ENCODE measurements at regions not wholly inside any gene's neighbourhood (a gene's known extent, or its start where the extent isn't known, plus 50 kb on each side); places are given as distances from the start of the nearest gene placed in this dataset.

DNA sequence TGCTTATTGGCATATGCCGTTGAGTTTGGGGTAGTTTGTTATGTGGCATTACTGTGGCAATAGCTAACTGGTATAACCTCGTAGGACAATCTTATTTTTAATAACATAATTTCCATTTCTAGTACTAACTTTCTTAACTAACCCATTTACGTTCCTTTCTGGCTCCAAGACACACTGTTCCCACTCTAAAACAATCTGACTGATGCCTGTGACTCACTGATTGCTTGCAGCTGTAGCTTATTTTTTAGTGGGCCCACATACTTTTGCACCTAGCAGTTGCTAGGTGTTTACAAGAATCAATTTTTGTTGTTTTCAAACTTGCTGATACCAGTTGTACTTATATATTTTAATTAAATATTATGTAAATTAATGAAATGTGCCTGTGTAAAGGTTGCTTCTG lies 52.2 kb downstream of the FAT3 start:
- ChIA-PET POLR2A (no interaction called here), CTCF (interaction anchor here (1.0 kb wide), 1 partner anchor 19 kb away, joined by 3 read pairs; no protein-coding TSS in a partner anchor)
- no peak for DNase-seq (ENCODE audit: low read depth, low spot score)
- no peak overlapping the region for H3K4me3 ChIP-seq (ENCODE audit: low read depth, low read length)
- TF ChIP-seq, protein P1, sequence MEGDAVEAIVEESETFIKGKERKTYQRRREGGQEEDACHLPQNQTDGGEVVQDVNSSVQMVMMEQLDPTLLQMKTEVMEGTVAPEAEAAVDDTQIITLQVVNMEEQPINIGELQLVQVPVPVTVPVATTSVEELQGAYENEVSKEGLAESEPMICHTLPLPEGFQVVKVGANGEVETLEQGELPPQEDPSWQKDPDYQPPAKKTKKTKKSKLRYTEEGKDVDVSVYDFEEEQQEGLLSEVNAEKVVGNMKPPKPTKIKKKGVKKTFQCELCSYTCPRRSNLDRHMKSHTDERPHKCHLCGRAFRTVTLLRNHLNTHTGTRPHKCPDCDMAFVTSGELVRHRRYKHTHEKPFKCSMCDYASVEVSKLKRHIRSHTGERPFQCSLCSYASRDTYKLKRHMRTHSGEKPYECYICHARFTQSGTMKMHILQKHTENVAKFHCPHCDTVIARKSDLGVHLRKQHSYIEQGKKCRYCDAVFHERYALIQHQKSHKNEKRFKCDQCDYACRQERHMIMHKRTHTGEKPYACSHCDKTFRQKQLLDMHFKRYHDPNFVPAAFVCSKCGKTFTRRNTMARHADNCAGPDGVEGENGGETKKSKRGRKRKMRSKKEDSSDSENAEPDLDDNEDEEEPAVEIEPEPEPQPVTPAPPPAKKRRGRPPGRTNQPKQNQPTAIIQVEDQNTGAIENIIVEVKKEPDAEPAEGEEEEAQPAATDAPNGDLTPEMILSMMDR (IDR thresholded peaks at IDR 0.05; ENCODE audit: insufficient read depth, low read length, missing control alignments): no peak

DNA sequence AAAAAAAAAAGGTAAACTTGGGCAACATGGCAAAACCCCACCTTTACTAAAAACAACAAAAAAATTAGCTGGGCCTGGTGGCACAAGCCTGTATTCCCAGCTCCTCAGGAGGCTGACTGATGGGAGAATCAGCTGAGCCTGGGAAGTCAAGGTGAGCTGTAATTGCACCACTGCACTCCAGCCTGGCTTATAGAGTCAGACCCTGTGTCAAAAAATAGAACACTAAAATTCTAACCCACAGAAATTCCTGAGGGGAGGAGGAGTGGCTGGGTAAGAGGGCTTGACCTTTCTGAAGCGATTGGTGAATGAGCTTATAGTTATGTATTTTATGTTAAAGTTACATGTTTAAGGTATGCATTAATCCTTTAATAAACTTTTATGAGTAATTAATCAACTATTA lies 53.3 kb downstream of the FAT3 start:
- CTCF ChIA-PET: interaction anchor here (1.0 to 1.5 kb wide), 2 partner anchors 9 to 19 kb away, joined by 3 read pairs; no protein-coding TSS in a partner anchor
- no peak overlapping the region for H3K4me3 ChIP-seq (ENCODE audit: low read depth, low read length)
- TF ChIP-seq, protein P1 (IDR thresholded peaks at IDR 0.05; ENCODE audit: insufficient read depth, low read length, missing control alignments): no peak
- no peak for DNase-seq (ENCODE audit: low read depth, low spot score)
- POLR2A ChIA-PET: no interaction called here

DNA sequence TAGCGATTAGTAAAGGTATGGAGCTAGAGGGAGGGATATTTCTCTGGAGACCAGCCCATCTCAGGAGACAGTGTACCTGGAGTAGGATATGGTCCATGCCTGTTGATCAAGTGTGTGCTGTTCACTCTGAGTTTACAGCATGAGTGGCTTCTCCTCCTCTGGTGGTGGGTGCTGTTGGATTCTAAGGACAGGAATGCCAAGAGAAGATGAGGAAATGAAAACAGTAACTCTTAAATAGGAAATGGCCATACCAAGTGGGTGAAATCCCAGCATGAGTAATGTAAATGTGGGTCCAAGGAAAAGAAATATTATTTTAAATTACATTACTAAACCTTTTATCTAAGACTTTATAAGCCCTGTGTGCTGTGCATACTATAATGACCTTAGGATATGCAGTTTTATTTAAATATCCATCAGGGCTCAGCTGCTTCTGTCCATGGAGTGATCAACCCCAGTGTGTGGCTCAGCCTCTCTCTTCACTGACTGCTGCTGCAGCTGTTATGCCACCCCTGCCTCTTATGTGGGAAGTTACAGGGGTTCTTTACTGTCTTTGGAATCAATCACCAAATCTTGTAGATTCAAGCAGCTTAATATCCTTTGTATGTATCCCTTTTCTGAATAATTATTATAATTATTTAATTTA lies 54.3 kb downstream of the FAT3 start:
- no peak for DNase-seq (ENCODE audit: low read depth, low spot score)
- TF ChIP-seq, protein P1 (IDR thresholded peaks at IDR 0.05; ENCODE audit: insufficient read depth, low read length, missing control alignments): no peak
- ChIA-PET POLR2A (no interaction called here), CTCF (interaction anchor here (1.5 kb wide), 1 partner anchor 17 kb away, joined by 3 read pairs; no protein-coding TSS in a partner anchor)
- no peak overlapping the region for H3K4me3 ChIP-seq (ENCODE audit: low read depth, low read length)

DNA sequence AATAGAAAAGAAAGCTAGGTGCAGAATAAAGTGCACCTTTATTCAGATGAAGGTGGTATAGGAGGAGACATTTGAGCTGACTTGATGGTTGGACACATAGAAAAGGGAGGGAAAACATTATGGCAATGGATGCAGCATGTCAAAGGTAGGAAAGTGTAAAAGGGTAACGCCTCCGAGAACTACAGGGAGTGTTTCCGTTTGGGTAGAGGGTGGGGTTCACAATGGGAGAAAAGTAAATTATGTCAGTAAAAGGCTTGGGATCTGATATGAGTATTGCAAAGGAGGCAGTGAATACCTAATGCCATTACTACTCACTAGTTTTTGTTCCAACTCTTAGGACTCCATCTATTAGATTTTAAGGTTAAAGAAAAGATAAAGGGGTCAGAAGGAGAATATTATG lies 59.5 kb downstream of the FAT3 start:
- no peak for DNase-seq (ENCODE audit: low read depth, low spot score)
- CTCF ChIA-PET: no interaction called here
- no peak overlapping the region for H3K4me3 ChIP-seq (ENCODE audit: low read depth, low read length)
- POLR2A ChIA-PET: no interaction called here
- TF ChIP-seq, protein P1 (IDR thresholded peaks at IDR 0.05; ENCODE audit: insufficient read depth, low read length, missing control alignments): no peak

DNA sequence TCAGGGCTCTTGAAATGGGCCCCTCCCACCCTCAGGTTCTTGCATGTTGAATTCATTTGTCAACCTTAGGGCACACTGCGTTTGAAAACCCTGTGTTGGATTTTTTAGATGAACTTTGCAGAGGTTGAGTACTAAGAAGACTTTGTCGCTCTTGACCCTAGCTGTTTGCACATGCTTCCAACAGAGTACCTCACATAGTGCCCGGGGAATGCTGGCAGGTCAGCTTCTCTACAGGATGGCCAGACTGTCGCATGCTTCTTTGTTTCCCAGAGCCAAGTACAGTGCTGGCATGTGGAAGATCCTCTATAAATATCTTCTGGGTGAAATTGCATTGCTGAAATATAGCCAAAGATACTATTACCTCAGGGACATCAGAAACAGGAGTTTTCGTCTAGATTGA lies 59.9 kb downstream of the FAT3 start:
- DNase-seq (ENCODE audit: low read depth, low spot score): no peak
- CTCF ChIA-PET: no interaction called here
- POLR2A ChIA-PET: no interaction called here
- no peak overlapping the region for H3K4me3 ChIP-seq (ENCODE audit: low read depth, low read length)
- TF ChIP-seq, protein P1 (IDR thresholded peaks at IDR 0.05; ENCODE audit: insufficient read depth, low read length, missing control alignments): no peak

DNA sequence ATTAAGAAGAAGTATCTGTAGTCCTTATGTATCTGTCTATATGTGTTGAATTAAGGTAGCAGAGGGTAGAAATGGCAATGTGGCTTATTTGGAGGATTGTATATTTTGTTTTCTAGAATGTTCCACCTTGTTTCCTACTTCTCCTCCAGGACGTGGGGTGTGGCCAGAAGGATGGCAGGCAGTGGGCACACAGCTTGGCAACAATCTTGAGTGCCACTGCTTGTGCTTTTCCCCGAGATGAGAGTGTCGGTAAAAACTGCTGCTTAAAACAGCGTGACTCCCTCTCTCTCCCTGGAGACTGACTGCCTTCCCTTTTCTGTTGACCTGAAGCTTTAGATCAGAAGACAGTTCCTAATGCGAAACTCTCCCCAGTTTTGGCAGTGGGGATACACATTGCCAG lies 61.2 kb downstream of the FAT3 start:
- TF ChIP-seq, protein P1 (IDR thresholded peaks at IDR 0.05; ENCODE audit: insufficient read depth, low read length, missing control alignments): no peak
- no peak for DNase-seq (ENCODE audit: low read depth, low spot score)
- ChIA-PET POLR2A (no interaction called here), CTCF (no interaction called here)
- H3K4me3 ChIP-seq (ENCODE audit: low read depth, low read length): no peak overlapping the region

All from AG04449 (cell line).